ENCODE measurements at regions not wholly inside any gene's neighbourhood (a gene's known extent, or its start where the extent isn't known, plus 50 kb on each side); places are given as distances from the start of the nearest gene placed in this dataset.

DNA sequence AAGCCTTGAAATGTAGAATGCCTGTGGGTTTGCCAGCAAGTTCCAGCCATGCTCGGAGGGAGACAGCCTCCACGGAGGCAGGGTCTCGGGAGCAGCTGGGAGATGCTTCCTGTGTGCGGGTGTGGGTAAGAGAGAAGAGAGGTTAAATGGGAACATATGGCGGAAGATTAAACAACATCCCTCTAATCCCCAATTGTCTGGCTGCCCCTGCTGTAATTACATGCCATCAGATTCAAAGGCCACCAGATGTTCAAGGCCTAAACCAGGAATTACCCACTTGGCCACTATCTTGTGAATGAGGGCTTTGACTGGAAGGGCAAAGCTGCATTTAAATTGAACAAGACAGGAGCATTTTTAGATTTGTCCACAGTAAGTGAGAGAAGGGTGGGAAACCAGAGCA is 81.4 kb upstream of the BACE2 start:
- DNase-seq, result no peak

DNA sequence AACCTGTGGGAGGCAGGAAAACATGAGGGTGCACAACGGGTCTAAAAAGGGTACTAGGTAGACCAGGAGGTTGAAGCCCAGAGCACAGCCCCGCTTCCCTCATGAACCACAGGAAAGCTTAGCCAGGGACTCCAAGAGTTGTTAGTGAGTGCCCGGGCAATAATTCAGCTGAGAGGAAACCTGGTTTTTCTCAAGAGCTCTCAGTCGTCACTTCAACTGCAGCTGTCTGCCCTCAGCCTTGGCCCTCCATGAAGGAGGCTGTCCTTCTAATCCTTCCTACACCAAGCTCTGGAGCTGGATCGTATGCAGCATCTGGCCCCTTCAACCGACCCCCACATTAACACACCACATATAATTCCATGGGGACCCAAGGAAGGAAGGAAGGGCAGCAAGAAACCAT is 77.0 kb upstream of the BACE2 start:
- no peak for DNase-seq

DNA sequence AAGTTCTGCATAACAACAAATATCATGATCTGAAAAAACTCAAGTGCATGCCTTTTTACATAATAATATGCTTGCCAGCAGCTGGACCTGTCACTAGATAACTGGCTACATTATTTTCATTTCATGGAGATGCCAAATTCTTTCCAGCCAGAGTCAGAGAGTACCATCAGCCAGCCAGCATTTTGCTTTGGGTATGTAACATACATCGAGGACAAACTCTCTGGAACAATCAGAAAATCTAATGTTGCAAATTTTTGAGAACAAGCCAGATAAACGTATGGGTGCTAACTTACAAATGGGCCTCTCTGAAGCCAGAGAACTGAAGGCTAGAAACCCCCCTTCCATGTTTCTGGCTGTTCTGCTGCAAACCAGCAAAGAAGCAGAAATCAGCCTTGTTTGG is 76.3 kb upstream of the BACE2 start:
- no peak for DNase-seq

DNA sequence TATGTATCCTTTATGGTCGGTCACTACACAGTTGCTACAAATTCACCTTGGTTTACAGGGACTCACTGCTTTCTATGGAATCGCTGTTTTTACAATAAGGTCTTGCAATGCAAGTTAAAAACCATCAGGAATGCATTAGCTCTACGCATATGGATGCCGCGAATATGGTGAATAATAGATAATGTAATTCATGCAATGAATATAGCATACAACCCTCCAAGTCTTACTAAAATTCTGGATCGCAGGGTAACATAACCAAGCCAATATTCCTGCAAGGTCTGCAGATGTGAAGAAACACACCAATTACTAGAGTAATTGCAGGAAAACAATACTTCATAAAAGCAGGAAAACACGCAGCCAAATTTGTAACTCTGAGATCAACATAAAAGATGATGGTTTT is 75.6 kb upstream of the BACE2 start:
- DNase-seq, result no peak

DNA sequence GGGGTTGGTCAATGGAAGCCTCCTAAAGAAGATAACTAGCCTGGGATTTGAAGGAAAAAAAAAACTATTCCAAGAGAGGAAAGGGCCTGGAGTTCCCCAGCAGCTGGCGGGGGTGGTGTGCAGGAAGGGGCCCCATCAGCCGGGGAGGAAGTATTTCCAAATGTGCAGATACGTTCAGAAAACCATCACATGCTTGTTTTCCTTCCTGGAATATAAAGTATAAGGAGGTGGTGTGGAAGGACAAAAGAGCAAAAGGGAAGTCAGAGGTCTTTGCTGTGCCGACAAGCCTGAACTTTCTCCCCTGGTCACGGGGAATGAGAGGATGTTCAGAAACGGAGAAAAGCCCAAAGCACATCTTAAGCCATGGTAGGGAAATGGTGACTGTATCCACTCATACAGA is 72.0 kb upstream of the BACE2 start:
- DNase-seq, result no peak

DNA sequence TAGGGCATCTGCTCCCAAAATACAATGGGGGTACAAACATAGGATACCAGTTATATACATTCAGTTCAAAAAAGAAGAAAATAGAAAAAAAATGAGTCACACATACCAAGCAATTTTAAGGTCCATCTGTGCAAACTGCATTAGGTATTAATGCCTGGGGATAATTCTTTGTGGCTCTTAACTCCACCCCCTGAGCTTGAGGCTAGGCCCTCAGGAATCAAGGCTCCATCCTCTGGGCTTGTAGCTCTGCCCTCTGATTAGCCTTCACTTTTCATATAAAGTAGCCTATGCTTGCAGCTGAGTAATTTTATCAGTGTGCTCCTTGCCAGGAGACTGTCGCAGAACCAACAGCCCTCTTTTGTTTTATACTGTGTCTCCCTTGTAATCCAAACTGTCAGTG is 69.9 kb upstream of the BACE2 start:
- DNase-seq, result no peak

DNA sequence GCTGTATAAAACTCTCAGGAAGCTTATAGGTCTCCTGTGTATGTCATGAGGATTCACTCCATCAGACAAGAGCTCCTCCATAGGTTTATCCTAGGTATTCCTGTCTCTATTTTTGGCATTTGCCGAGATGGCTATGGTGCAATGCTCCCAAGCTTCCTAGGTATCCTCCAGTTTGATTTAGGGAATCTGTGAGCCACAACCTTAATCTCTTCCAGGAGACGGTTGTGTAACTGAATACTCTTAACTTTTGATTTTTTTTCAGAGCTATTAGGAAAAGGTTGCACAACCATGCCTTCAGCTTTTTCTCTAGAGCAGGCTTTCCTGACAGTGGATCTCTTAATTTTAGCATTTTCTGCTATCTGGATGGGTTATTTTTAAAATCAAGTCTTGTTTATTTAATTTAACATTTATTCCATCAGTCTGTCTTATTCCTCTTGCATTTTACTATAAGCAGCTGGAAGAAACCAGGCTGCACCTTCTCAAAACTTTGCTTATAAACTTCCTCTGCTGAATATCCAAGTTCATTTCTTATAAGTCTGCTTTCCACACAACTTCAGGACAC is 69.4 kb upstream of the BACE2 start:
- DNase-seq, result no peak

DNA sequence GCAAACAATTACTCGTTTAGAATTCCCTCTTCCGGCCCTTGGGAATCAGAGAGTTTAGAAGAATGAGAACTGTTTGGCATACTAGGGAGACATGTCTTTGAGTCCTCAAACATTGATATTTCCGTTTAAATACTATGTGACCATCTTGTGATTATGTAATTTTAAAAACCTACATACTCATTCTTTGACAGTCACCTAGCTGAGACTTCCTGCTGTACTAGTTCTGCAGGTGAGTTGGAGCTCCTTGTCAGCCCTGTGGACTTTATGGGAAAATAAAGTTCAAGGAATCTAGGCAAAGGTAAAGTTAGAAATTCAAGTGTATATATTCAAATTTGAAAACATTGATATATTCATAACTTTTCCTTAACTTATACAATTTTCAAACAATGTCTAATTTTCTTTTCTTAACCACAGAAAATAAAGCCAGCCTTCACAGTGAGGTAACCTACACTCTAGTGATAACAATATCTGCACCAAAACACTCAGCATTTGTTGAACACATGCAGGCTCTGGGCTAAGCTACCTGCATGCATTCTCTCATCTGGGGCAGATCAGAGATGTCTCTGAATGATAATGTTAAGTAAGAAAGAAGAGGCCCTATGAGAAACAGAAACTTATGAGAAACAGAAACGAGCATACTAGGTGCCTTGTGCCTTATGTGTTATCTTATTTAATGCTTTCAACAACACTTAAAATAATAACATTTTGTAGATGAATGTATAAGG is 67.0 kb upstream of the BACE2 start:
- DNase-seq, result no peak

DNA sequence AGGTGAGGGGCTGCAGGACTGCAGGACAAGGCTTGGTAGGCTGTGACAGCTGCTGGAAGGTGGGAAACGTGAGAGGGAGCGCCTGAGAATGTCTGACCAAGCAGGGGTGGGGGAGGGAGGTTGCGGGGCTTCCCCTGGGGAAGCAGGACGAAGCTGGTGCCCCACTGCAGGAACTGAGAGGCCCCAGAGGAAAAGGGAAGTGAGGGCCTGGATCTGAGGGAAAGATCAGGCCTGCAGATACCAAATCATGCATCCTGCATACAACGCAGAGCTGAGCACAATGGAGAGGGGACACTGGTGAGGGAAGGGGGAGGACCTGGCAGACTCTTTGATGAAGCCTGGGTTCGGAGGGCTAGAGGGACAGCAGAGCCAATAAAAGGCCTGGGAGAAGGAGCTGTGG is 65.7 kb upstream of the BACE2 start:
- DNase-seq, result no peak

DNA sequence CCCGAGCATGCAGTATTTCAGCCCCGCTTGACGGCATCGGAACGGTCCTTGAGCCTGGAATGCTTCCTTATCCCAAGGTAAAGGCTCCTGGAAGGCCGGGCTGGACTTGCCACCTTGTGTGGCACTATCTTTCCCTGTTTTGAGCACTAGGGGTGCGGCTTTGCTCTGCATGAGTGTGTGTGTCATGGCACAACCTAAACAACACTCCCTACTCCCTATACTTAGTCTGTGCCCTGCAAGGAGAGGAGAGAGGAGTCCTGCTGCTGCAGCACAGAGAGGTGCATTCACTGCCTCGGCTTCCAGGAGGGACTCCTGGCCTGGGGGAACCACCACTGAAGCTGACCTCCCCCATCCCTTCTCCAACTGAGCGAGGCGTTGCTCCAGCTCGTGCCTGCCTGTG is 60.4 kb upstream of the BACE2 start:
- DNase-seq, result no peak

DNA sequence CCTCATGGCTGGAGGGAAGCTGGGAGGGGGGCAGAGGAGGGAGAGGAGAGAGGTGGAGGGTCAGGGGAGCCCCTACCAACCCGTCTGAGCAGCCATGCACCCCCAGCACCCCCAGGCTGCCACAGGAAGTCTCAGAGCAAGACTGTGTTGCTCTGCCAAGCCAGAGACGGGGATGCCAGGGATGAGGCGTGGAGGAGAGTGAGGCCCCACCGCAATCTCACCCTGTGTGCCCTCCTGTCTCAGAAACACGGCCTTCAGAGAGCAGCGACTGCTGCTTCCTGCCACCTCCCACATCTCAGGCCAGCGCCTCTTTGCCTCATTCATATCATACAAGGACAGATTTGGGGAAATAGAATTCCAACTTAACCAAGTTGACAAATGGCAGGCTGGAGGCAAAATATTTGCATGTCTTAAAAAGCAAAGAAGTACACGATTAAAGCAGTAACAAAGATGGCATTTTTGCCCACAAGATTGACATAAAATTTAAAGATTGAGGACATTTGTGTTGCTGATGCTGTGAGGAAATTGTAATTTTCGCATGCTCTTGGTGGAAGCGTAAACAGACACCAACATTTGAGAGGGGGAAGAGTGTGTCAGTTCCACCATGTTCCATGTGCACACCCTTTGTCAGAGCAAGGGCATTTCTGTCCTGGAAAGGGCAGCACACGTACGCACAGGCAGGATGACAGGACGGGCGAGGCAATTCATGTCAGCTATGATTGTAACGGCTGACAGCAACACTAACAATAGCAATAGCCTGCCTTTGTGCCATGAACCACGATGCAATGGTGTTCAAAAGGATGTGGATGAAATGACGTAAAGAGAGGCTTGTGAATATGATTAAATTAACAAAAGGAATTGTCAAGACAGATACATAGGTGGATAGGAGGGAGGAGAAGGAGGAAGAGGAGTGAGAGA is 59.0 kb upstream of the BACE2 start:
- no peak for DNase-seq

DNA sequence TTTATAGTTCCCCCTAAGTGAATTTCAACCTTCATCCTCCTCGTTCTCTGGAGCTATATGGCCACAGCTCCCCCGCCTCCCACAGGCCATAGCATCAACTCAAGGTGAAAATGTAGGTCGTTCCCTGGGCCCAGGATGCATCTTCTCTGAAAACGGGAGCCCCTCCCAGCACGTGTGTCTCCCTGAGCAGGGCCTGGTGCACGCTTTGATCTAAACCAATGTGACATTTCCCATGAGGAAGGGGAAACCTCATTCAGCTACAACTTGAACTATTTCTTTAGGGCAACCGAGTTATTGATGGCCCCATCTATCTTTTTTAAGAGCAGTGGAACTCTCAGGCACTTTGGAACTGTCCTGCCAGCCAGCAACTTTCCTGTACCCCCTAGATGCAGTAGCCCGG is 57.8 kb upstream of the BACE2 start:
- DNase-seq, result no peak

DNA sequence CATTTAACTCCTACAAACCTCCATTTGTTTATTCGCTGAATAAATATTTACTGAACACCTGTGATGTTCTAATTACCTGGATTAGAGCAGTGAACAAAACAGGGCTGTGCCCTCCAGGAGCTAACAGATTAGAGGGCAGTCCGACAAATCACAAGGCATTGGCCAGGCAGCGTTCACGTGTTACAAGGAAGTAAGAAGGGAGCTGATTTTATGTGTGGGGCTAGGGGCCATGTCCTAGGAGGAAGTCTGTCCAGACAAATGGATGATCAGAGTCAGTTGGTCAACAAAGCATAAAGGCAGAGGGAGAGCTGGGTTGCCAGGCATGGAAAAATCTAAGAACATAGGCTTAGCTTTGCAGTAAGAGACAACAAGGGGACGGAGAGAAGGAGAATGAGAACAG is 57.3 kb upstream of the BACE2 start:
- no peak for DNase-seq

DNA sequence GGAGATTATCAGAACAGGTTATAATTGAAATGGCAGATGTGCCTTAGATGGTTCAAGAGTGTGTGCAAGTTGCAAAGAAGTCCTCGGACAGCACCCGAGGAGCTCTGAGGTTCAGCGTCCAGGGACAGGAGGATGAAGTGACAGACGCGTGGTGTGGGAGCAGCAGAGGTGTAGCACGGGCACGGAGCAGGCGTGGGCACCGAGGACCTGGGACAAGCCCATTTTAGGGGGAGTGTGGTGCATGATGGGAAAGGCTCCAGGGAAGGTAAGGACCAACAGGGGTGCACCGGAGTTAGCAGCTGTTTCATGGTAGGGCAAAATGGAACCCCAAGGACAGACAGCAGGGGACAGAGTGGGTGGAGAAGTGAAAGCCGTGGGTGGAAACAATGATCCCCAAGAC is 56.3 kb upstream of the BACE2 start:
- no peak for DNase-seq

DNA sequence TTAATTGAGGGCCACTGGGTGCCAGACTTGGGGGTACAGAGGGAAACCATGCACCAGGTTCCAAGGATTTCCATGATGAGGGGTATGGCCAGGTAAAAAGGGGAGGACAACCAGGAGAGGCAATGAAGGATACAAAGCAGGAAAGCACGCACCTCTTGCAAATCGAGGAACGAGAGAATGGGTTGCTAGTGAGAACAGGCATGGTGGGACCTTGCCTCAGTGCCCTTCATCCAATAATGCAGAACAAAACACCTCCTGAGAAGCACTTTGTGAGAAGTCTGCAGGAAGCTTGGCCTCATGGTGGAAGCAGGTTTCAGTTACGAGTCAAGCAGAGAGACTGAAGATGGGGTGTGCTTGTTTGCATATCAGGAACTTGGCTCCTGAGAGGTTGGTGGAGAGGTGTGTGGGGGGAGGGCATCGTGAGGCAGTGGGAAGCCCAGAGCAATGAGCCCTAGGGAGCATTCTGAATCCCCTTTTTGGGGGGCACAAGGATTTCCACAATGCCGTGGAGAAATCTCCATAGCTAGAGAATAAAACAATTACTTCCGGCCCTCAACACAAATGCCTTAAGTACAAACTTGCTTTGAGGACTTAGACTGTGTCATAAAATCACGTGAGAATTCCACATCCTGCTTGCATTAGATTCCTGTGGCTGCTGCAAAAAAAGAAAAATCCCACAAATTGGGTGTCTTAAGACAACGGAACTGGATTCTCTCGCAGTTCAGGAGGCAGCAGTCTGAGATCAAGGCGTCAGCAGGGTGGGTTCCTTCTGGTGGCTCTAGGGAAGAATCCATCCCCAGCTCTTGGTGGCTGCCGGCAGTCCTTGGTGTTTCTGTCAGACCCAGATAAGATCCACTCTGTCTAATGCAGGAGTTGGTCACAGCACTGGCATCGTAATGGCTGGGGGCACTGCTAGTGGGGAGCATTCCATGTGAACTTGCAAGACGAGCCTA is 54.9 kb upstream of the BACE2 start:
- DNase-seq, result no peak

DNA sequence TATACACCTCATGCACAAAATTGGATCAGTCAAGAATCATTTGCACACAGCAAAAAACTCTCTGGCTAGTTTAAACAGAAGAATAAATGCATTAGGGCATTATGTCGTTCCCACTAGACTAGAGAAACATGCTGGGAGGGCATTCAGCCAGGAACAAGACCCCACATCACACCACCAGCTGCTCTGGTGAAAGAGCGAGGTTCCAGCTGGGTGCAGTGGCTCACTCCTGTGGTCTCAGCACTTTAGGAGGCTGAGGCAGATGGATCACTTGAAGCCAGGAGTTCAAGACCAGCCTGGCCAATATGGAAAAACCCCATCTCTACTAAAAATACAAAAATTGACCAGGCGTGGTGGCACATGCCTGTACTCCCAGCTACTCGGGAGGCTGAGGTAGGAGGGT is 52.1 kb upstream of the BACE2 start:
- DNase-seq, result no peak

Data from NCI-H1417 treated with DMSO at 0.1 percent for 48 hours (cell line).